HepG2 (cell line): ENCODE measurements at regions not wholly inside any gene's neighbourhood (a gene's known extent, or its start where the extent isn't known, plus 50 kb on each side); places are given as distances from the start of the nearest gene placed in this dataset.

Experiments used
- EZH2 ChIP-seq: conservative IDR thresholded peaks from 2 replicates; pipeline ENCODE4 v1.6.1; 2012; ENCODE audit warnings: mild to moderate bottlenecking, low read depth, low read length, moderate library complexity
- GFI1 ChIP-seq: sonication (generic); formaldehyde crosslinking; IDR thresholded peaks from 2 replicates; pipeline ENCODE4 v1.5.0; 2020; ENCODE audit warnings: missing genetic modification reagents, mild to moderate bottlenecking, borderline replicate concordance
- SMAD3 ChIP-seq: sonication (generic); formaldehyde crosslinking; IDR thresholded peaks from 2 replicates; pipeline ENCODE4 v1.4.0; 2020; ENCODE audit warnings: missing genetic modification reagents
- ZNF780A ChIP-seq: sonication (generic); formaldehyde crosslinking; IDR thresholded peaks from 2 replicates; pipeline ENCODE4 v1.8.0; 2022; ENCODE audit warnings: mild to moderate bottlenecking, missing genetic modification reagents, moderate library complexity
- TF ChIP-seq, protein P1 (sequence below): IDR thresholded peaks from 2 replicates; pipeline ENCODE4 v1.6.1; 2016; ENCODE audit warnings: low read depth, borderline replicate concordance

GRCh38 chr15:69820819-69821218 is 276.9 kb downstream of the TLE3 start:
- no peak for TF ChIP-seq SMAD3 (CRISPR knock-in tag)
- no peak for TF ChIP-seq EZH2
- no peak for TF ChIP-seq GFI1 (CRISPR knock-in tag)
- TF ChIP-seq ZNF780A = no peak
- TF ChIP-seq, protein P1, sequence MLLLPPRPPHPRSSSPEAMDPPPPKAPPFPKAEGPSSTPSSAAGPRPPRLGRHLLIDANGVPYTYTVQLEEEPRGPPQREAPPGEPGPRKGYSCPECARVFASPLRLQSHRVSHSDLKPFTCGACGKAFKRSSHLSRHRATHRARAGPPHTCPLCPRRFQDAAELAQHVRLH (CRISPR knock-in tag) = no peak
